HG02642 (cell line): ENCODE measurements at regions not wholly inside any gene's neighbourhood (a gene's known extent, or its start where the extent isn't known, plus 50 kb on each side); places are given as distances from the start of the nearest gene placed in this dataset.

Source experiments
- ATAC-seq: cut with Tn5 transposase; IDR thresholded peaks from one replicate; pipeline ENCODE4 v1.9.1; 2021; ENCODE audit warnings: mild to moderate bottlenecking; ENCODE audit not compliant: unreplicated experiment, poor library complexity

DNA sequence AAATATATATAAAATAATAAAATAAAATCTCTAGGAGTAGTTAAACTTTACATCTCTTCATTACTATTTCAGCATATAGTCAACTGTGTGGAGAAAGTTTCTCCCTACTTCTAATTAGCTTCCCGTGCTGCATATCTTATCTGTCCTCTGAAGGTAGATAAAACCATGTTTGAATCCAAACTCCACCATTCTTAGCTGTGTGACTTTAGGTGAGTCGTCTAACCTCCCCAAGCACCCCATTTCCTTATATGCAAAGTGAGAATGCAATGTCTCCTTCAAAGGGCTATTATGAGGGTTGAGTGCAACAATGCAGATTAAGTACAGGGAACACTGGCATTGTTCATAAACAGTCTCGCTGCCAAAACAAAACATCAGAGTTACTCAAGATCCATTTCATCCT, 80.8 kb upstream of the DRD2 start:
- no peak for ATAC-seq

DNA sequence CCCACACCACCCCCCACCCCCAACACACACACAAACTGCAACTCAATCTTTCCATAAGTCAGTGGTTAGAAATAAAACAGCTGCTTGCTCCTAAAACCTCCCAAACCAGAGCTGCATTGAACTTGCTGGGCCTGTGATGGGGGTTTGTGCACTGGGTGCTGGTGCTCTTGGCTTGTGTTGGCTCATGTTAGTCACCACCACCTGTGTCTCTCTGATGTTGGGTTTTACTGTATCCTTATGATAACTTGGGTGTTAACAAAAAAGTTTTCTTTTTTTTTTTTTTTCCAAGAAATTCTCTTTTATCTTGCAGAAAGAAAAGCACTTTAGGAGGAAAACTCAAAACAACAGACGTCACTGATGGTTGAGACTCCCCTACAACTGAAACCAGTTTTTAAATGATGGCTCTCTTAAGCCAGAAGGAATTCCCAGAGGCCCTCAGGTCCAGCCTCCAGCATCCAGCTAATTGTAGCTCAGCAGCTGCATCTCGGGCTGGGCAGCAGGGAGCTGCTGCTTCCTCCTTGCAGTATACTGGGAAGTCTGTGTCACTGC, 79.9 kb upstream of the DRD2 start:
- no peak for ATAC-seq

DNA sequence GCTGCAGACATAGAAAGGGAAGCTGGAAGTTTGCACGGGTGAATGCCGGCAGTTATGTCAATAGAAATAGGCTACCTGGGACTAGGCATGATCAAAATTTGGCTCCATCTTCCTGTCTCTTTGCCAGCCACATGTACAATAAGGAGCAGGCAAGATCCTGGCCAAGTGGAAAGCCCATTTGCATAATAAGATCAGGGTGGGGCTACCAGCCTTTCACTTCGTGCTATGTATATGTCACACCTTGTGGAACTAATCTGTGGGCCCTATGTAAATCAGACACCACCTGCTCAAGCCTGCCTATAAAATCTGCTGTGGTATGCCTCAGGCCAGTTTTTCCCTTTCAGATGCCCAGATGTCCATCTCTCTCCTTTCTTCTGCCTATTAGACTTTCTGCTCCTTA, 79.3 kb upstream of the DRD2 start:
- ATAC-seq, result no peak

DNA sequence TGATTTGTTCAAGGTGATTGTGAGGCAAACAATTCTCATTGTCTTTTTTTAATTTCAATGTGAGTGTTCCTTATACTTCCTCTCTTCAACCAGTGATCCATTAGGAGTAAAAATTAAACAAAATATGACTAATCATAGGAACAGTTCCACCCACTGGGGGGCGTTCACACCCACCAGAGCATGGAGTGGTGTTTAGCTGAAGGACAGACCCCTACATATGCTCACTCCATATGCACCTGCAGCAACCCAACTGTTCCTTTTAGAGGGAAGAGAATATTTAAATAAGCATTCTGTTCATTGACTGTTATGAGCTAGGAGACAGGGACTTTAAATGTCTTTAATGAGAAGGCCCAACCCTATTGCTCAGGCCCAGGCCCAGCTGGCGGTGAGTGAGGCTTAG, 78.7 kb upstream of the DRD2 start:
- ATAC-seq, result no peak

GRCh38 chr11:113553235-113553634, 78.0 kb upstream of the DRD2 start:
- no peak for ATAC-seq

GRCh38 chr11:113552271-113552670, 77.1 kb upstream of the DRD2 start:
- ATAC-seq, result no peak

DNA sequence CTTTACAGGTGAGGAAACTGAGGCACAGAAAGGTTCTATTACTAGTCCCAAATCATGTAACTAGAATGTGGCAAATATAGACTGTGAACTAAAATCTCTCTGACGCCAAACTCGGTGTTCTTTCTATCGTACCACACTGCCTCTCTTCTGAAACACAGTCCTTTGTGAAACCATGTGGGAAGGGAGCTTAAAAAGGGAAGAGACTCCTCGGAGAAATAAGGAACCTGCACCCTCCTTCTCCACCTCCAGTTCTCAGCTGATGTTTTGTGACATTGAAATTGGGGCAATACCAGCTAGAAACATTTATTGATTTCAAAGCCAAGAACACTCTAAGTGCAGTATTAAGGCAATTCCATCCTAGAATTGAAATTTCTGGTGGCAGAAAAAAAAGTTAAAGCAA, 76.4 kb upstream of the DRD2 start:
- ATAC-seq, result no peak

DNA sequence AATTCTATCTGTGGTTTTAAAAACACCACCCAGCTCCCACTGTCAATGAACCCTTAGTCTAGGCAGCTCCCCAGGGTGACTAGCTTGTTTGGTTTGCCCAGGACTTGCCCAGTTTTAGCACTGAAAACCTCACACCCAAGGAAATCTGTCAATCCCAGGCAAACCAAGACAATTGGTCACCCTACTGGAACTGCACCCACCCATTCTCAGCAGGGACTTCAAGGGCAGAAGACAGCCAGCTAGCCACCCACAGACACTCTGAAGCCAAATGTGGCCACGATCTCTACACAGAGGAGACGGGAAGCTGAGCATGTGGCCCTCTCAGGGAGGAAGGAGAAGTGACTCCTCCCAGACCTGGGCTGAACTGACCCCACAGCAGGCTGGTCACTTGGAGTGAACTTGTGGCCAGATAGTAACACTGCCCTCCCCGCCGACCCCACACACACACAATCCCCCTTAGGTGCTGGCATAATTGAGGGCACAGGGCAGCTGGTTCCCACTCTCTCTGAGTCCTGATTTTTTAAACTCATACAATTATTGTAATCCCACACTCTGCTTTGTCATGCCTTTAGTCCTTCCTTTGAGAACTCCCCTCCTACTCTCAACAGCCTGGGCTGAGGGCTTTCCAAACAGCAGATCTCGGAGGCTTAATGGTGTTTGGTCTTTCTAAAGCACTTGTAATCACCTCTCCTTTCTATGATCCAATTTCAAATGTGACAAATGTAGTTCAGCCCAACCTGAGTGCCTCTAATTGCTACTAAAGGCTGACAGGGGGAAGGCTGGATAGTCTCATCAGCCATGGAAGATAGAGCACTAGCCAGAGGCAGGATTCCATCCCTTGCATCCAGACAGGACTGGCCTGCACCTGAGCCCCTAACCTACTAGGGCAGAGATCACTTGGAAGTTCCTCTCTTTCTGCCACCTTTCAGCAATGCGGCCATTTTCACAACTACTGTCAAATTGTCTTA, 74.7 kb upstream of the DRD2 start:
- ATAC-seq, result no peak

GRCh38 chr11:113549061-113549460, 73.9 kb upstream of the DRD2 start:
- ATAC-seq, result no peak

DNA sequence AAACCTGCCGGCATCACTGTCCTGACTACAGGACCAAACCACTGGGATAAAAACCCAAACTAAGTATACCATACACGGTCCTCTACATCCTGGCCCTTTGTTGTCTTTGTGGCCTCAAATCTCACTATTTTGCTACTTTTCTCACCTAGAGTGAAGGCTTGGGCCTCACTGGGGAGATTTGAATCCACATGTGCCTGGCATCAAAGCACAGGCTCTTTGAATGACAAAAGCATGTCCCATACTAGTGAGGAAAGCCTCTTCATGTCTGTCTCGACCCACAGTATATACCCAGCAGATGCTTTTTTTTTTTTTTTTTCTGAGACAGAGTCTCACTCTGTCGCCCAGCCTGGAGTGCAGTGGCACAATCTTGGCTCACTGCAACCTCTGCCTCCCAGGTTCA, 72.5 kb upstream of the DRD2 start:
- ATAC-seq, result no peak

GRCh38 chr11:113546757-113547507, 71.7 kb upstream of the DRD2 start:
- ATAC-seq, result no peak

DNA sequence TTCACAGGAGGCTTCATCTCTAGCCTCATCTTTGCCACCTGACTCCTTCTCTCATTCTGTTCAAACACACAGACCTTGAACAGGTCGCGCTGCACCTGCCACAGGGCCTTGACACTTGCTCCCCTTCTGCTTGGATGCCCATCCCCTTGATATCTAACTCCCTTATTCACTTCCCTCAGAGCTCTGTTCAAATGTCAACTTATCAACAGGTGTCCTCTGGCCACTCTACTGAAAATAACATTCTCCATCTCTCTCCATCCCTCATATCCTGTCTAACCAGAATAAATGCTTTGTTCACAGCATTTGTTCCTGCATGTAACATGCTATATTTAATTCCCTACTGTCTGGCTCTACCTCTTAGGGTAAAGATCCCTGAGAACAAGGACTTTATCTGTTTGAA, 67.2 kb upstream of the DRD2 start:
- no peak for ATAC-seq

- ATAC-seq, result no peak
Observed at GRCh38 chr11:113540416-113541330, 65.5 kb upstream of the DRD2 start.

DNA sequence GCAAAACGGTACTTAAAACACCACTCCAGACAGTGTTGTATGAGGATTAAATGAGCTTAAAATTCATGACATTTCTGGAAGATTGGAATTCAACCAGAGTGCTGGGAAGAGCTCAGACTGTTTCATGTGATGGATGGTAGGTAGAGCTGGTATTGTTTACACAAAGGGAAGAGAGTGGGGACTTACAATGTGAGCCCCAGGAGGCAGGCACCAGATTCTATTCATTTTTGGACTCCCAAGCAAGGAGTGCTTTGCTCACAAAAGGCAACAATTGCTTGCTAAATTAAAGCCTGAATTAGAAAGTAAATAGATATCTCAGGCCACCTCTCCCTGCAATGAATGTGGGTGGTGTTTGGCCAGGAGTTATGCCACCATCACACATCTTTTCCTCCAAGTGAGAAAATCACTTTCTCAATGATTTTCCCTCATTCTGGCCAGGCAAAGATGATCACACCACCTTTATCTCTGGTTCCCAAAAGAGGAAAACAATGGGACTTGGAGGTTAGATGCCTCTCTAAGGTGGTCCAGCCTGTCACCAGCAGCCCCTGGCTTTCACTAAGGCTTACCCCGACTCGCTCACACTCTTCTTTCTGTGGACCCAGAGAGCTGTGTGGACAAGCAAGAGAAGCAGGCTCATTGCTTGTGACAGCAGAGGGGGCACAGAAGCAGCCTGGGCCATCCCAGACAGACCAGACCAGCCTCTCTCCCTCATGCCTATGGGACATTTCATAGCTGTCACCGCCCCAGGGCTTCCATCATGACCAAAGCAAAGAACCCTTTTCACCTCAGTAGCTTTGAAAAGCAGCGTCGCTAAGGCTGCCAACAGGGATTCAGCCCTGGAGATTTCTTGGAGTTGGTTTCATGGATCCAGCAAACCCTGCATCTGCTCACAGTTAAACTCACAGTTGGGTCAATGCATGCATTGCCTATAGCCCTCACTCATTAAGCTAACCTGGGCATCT, 63.5 kb upstream of the DRD2 start:
- no peak for ATAC-seq

GRCh38 chr11:113534625-113535024, 59.4 kb upstream of the DRD2 start:
- ATAC-seq, result no peak

GRCh38 chr11:113533425-113533698, 58.2 kb upstream of the DRD2 start:
- ATAC-seq, result no peak

DNA sequence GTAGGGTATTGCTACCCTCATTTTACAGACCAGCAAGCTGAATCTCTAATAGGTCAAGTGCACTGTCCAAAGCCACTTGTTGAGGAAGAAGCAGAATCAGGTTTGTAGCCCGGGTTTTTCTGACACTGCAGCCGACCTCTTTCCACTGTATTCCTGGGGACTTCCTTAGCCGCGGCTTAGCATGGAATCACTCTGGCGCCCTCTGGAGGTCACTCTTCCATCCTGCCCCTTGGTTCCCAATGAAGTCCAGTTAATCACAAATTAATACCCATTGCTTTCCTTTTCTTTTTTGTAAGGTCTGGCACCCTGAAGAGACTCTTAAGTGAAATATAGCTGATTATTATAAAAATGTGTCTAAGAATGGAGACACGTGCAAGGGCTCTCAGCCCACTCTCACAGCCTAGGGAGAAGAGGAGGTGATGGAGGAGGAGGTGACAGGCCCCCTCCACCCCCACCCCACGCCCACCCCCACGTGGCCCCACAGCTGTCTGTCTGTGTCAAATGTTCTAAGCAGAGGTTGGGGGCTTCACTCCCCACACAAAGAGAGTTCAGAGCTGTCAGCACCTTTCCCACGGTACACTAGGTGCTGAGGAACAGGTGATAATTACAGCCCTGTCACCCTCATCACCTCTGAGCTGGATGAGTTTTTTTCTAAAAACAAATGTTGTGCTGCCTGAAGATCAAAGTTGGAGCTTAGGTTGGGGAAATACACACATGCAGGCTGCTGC, 57.7 kb upstream of the DRD2 start:
- no peak for ATAC-seq

DNA sequence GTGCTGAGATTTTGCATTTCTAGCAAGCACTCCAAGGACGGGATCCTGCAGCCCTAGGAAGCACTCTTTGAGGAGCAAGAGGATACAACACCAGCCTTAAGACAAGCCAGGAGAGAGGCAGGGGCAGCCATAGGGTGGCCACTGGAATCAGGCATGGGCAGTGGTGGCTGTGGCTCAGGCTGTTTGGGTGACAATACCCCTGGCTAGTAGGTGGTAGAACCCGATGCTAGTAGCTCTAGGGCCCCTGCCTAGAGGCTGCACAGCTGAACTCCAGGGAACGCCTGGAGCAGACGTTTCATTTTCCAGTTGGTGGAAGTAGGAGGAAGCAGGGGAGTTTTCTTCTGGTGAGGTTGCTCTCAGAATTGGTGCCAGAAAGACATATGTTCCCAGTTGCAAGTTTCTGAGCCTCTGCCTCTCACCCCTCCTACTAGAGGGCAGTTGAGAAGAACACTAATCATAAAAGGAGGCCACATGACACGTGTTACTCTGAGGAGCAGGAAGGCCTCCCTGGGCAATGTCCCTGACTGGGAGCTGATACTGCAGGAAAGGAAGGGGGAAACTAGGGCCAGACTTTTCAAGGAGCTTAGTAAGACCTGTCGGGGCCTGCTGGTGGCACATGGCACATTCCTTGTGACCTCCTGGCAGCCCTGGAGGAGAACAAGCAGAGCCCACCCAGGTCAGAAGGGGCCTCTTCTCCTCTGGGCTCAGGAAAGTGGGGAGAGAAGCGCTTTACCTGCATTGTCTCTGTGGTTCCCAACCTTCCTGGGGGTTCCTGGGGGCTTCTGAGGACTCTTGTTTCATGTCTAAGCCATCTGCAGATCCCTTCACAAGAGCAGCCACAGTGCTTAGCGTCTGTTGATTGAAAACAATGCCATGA, 56.6 kb upstream of the DRD2 start:
- ATAC-seq, result no peak
